Activated naive CD4-positive, alpha-beta T cell treated with anti-CD3 and anti-CD28 coated beads for 36 hours (primary cell): ENCODE measurements at regions not wholly inside any gene's neighbourhood (a gene's known extent, or its start where the extent isn't known, plus 50 kb on each side); places are given as distances from the start of the nearest gene placed in this dataset.
"Not testable (repeated sequence)": the region's sequence is repeated elsewhere in the genome, so short reads cannot be mapped to it uniquely, and the experiment has no call there.

ENCODE experiments used
- CTCF ChIA-PET: fragments of 350-600 bp; sonication (Branson Sonifier 250); formaldehyde crosslinking; loops from one replicate; lab custom pipeline; 2021; ENCODE audit warnings: antibody characterized with exemption; lab: Charles Lee
- DNase-seq: peaks from one replicate; pipeline ENCODE4 v3.0.0-alpha.2; 2020
- H3K27ac Mint-ChIP-seq: one replicate; pipeline ENCODE4 v1.8.0; 2021; ENCODE audit warnings: mild to moderate bottlenecking, mixed read lengths
- H3K27me3 Mint-ChIP-seq: one replicate; pipeline ENCODE4 v1.8.0; 2021; ENCODE audit warnings: low read depth, mixed read lengths
- H3K36me3 Mint-ChIP-seq: one replicate; pipeline ENCODE4 v1.8.0; 2021; ENCODE audit warnings: low read depth, mixed read lengths
- H3K4me1 Mint-ChIP-seq: one replicate; pipeline ENCODE4 v1.8.0; 2021; ENCODE audit warnings: low read depth, mixed read lengths
- H3K4me3 Mint-ChIP-seq: one replicate; pipeline ENCODE4 v1.8.0; 2021; ENCODE audit warnings: mild to moderate bottlenecking, moderate library complexity, mixed read lengths
- H3K9me3 Mint-ChIP-seq: one replicate; pipeline ENCODE4 v1.8.0; 2021; ENCODE audit warnings: mixed read lengths
- intact Hi-C: fragments of 100-400 bp; cut with micrococcal nuclease; formaldehyde crosslinking; loops from one replicate; pipeline ENCODE4 v1.15.1; 2023

DNA sequence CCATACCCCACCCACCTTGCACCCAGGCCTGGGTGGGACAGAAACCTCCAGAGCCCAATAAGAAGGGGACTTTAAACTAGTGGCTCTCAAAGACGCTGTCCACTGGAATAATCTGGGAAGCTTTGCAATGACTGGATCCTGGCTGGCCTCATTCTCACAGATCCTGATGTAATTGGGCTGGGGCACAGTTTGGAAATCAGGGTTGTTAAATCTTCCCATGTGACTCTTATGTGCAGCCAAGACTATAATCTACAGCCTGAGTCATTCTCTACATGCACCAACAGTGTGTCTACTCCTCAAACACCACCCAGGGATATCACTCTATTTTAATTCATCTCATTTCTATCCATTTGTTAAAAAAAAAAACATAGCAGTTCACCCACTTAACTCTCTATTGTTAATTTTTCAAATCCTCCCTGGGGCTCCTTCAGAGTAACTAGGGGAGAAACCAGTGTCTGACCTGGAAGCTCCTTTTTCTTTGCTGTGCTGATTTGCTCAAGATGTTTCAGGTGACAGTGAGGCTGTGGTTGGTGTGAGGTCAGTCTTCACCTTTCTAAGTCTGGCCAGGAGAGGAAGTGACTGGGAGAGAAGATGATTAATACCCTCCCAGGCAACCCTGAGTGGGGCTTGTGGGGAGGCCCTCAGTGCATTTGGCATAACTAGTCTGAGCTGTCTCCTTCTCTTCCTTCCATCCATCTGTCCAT is 211.6 kb upstream of the SFSWAP start:
- H3K27ac Mint-ChIP-seq = no peak overlapping the region
- no peak overlapping the region for H3K4me3 Mint-ChIP-seq
- no peaks in the 10 kb centered on the region for H3K36me3 Mint-ChIP-seq
- H3K27me3 Mint-ChIP-seq = no peaks in the 10 kb centered on the region
- intact Hi-C loops = no loop called here
- no peaks in the 10 kb centered on the region for H3K4me1 Mint-ChIP-seq
- no peak for DNase-seq
- H3K9me3 Mint-ChIP-seq = peaks cover 4% of the 10 kb centered on the region
- CTCF ChIA-PET = interaction anchor here (0.6 kb wide), 1 partner anchor 495 kb away, joined by 3 read pairs; no protein-coding TSS in a partner anchor

DNA sequence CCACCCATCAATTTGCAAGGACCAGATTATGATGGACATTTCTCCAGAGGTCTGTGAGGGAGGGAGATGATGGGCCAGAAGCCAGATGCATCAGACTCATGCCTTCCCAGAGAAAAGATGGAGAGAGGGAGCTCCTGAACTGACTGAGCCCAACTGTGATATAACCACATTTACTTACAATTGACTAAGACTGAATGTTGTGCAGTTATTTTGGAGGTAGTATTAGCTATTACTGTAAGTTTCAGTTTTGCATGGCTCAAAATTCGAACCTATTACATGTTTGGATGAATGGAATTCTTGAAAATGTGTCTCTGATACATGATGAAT is 211.1 kb upstream of the SFSWAP start:
- Mint-ChIP-seq H3K4me1 (no peaks in the 10 kb centered on the region), H3K36me3 (no peaks in the 10 kb centered on the region), H3K27me3 (no peaks in the 10 kb centered on the region), H3K27ac (no peak overlapping the region), H3K4me3 (no peak overlapping the region), H3K9me3 (peaks cover 6% of the 10 kb centered on the region)
- CTCF ChIA-PET = no interaction called here
- intact Hi-C loops = no loop called here
- no peak for DNase-seq

GRCh38 chr12:131500564-131500963 is 210.3 kb upstream of the SFSWAP start:
- Mint-ChIP-seq H3K9me3 (peaks cover 6% of the 10 kb centered on the region), H3K36me3 (no peaks in the 10 kb centered on the region), H3K27me3 (no peaks in the 10 kb centered on the region), H3K4me3 (no peak overlapping the region), H3K27ac (no peak overlapping the region), H3K4me1 (no peaks in the 10 kb centered on the region)
- CTCF ChIA-PET = no interaction called here
- intact Hi-C loops = no loop called here
- DNase-seq = no peak

- intact Hi-C loops = no loop called here
- CTCF ChIA-PET = no interaction called here
- no peaks in the 10 kb centered on the region for H3K27me3 Mint-ChIP-seq
These were observed 205.3 kb upstream of the SFSWAP start for GRCh38 chr12:131505561-131505960.

DNA sequence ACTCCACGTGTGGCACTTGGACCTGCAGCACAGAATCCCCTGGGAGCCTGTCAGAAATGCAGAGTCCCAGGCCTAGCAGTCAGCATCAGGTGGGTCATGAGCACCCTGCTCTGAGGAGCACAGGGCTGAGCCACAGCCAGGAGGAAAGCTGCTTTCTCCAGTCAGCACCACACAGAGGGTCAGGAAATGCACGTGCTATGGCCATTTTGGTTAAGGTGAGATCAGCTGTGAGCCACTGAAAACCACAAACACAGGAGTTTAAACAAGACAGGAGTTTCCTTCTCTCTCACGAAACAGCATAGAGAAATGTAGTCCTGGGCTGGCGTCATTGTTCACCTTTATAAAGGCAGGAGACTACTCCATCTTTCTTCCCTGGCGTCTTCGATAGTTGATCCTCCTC is 204.5 kb upstream of the SFSWAP start:
- intact Hi-C loops = no loop called here
- no peaks in the 10 kb centered on the region for H3K27me3 Mint-ChIP-seq
- no peaks in the 10 kb centered on the region for H3K36me3 Mint-ChIP-seq

More at GRCh38 chr12:131505561-131505960, 205.3 kb upstream of the SFSWAP start:
- no peaks in the 10 kb centered on the region for H3K36me3 Mint-ChIP-seq
- DNase-seq = no peak
- H3K4me1 Mint-ChIP-seq = no peaks in the 10 kb centered on the region
- no peak overlapping the region for H3K4me3 Mint-ChIP-seq
- H3K27ac Mint-ChIP-seq = no peak overlapping the region
- peaks cover 6% of the 10 kb centered on the region for H3K9me3 Mint-ChIP-seq

DNA sequence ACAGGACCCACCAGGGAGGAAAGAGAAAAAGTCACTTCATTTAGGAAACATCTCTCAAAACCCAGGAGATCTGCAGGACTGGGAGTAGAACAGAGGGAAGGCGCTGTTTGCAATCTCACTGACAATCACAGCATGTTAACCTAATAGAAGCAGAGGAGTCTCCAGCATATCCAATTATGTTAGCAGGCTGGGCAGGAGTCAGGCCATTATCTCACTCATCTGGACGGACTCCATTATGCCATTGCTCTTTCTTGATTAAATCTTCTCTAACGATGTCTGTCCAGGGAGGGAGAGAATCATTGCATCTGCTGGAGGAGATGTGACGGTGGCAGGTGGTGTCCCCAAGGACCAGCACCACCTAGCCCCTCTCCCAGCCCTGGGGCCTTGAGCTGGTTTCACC is 203.8 kb upstream of the SFSWAP start:
- no peak for DNase-seq
- H3K36me3 Mint-ChIP-seq = no peaks in the 10 kb centered on the region
- CTCF ChIA-PET = no interaction called here
- peaks cover 6% of the 10 kb centered on the region for H3K9me3 Mint-ChIP-seq
- H3K4me3 Mint-ChIP-seq = no peak overlapping the region
- peaks cover 12% of the 10 kb centered on the region for H3K4me1 Mint-ChIP-seq
- intact Hi-C loops = no loop called here
- H3K27me3 Mint-ChIP-seq = no peaks in the 10 kb centered on the region
- no peak overlapping the region for H3K27ac Mint-ChIP-seq

More for the DNA sequence above, 204.5 kb upstream of the SFSWAP start:
- CTCF ChIA-PET = no interaction called here
- Mint-ChIP-seq H3K4me3 (no peak overlapping the region), H3K9me3 (peaks cover 6% of the 10 kb centered on the region), H3K4me1 (peaks cover 8% of the 10 kb centered on the region), H3K27ac (no peak overlapping the region)
- DNase-seq = no peak

- Mint-ChIP-seq H3K36me3 (no peaks in the 10 kb centered on the region), H3K4me1 (peaks cover 15% of the 10 kb centered on the region), H3K4me3 (no peak overlapping the region), H3K27me3 (no peaks in the 10 kb centered on the region), H3K27ac (no peak overlapping the region), H3K9me3 (peaks cover 6% of the 10 kb centered on the region)
- CTCF ChIA-PET = no interaction called here
- intact Hi-C loops = no loop called here
- no peak for DNase-seq
These were observed 203.0 kb upstream of the SFSWAP start for GRCh38 chr12:131507881-131508280.

DNA sequence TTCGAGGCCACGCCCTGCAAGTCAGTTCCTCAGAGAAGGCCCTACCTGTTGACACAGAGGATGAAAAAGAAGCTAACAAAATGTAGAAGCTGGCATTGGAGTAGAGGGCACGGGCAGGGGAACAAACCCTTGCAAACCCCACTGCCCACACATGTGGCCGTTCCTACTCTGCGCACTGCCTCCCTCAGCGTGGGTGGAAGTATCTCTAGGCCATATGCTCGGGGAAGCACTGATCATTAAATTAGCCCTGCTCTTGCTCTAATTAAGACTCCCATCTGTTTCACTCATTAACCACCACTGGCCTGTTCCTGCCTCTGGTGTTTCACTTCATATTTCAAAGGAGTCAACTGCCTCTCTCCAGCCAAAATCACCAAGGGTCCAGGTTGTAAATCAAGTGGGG is 201.2 kb upstream of the SFSWAP start:
- H3K36me3 Mint-ChIP-seq = no peaks in the 10 kb centered on the region
- no peak overlapping the region for H3K27ac Mint-ChIP-seq
- no peak overlapping the region for H3K4me3 Mint-ChIP-seq
- intact Hi-C loops = no loop called here
- no peaks in the 10 kb centered on the region for H3K27me3 Mint-ChIP-seq
- no peak for DNase-seq
- CTCF ChIA-PET = no interaction called here
- H3K4me1 Mint-ChIP-seq = peaks cover 15% of the 10 kb centered on the region
- H3K9me3 Mint-ChIP-seq = no peaks in the 10 kb centered on the region

DNA sequence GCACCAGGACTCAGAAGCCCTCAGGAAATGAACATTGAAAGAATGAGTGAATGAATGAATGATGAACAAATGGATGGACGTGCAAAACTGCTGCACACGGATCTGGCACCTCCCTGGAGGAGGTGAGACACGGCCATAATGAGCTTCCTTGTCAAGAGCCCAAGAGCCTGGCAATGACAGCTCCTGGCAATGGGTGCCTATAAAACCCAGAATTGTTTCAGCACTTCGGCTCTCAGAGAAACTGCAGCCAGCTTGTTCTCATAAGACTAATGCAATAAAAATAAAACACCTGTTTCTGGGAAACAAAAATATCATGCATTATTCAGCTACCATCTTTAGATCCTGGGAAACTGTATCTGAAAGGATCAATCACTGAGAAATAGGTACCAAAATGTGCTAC is 200.5 kb upstream of the SFSWAP start:
- H3K27ac Mint-ChIP-seq = no peak overlapping the region
- H3K9me3 Mint-ChIP-seq = peaks cover 3% of the 10 kb centered on the region
- CTCF ChIA-PET = no interaction called here
- no peak for DNase-seq
- intact Hi-C loops = no loop called here
- H3K36me3 Mint-ChIP-seq = no peaks in the 10 kb centered on the region
- H3K4me3 Mint-ChIP-seq = no peak overlapping the region
- H3K27me3 Mint-ChIP-seq = no peaks in the 10 kb centered on the region
- H3K4me1 Mint-ChIP-seq = peaks cover 15% of the 10 kb centered on the region

- Mint-ChIP-seq H3K27ac (peak overlapping the region; percentile 42), H3K27me3 (no peaks in the 10 kb centered on the region), H3K9me3 (peaks cover 9% of the 10 kb centered on the region), H3K4me3 (no peak overlapping the region), H3K4me1 (peaks cover 15% of the 10 kb centered on the region), H3K36me3 (peaks cover 3% of the 10 kb centered on the region)
- DNase-seq = peak; percentile 83
- CTCF ChIA-PET = no interaction called here
- intact Hi-C loops = loop anchor here (1.0 kb wide), 1 partner anchor 96 kb away; no protein-coding TSS in a partner anchor
These were observed 199.5 kb upstream of the SFSWAP start for GRCh38 chr12:131511391-131511802.

DNA sequence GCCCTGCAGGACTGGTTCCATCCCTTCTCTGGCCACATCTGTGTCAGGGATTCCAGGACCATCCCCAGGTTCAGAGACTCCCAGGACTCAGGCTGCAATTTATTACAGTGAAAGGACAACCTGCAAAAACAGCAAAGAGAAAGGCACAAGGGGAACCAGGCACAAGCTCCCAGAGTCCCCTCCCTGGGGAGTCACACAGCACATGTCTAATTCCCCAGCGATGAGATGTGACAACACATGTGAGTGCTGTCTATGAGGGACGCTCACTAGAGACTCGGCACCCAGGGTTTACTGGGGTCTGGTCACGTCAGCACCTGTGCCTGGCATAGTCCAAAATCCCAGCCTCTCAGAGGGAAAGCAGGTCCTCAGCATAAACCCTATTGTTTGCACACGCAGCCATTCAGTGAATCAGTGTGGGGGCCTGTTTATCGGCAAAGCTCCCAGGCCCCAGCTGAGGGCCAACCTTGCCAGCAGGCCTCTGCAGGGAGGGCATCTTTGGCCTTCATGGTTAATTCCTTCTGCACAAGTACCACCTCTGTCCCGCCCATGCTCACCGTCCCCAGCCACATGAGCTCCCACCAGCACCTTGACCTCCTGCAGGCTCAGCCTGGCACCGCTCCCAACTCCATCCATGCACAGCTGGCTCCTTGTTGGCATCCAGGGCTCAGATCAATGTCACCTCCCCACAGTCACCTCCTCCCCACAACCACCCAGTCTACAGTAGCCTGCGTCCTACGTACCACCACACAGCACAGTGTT is 198.9 kb upstream of the SFSWAP start:
- Mint-ChIP-seq H3K9me3 (peaks cover 10% of the 10 kb centered on the region), H3K4me1 (peaks cover 15% of the 10 kb centered on the region), H3K27ac (peak overlapping the region; percentile 42), H3K4me3 (no peak overlapping the region), H3K27me3 (no peaks in the 10 kb centered on the region), H3K36me3 (peaks cover 3% of the 10 kb centered on the region)
- CTCF ChIA-PET = no interaction called here
- no peak for DNase-seq
- intact Hi-C loops = loop anchor here (1.0 kb wide), 1 partner anchor 95 kb away; no protein-coding TSS in a partner anchor

DNA sequence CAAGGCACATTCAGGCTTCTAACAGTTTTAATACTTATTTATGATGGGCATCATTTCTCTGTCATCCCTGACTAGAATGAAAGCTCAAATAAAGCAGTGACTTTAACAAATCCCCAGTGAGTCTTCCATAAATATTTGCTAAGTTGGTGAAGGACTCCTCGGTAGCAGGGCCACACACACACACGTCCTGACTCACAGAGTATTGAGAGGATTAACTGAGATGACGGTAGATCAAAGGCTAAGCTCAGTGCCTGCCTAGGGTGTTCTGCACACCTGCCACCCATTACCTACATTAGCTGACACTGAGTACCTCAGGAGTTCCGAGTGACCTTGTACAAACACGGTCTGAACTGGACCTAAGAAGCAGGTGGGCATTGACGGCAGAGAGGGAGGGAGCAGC is 197.3 kb upstream of the SFSWAP start:
- peaks cover 15% of the 10 kb centered on the region for H3K4me1 Mint-ChIP-seq
- H3K9me3 Mint-ChIP-seq = peaks cover 17% of the 10 kb centered on the region
- CTCF ChIA-PET = no interaction called here
- peaks cover 3% of the 10 kb centered on the region for H3K36me3 Mint-ChIP-seq
- DNase-seq = no peak
- H3K27me3 Mint-ChIP-seq = no peaks in the 10 kb centered on the region
- H3K27ac Mint-ChIP-seq = no peak overlapping the region
- intact Hi-C loops = no loop called here
- H3K4me3 Mint-ChIP-seq = no peak overlapping the region

- H3K27ac Mint-ChIP-seq, CTCF ChIA-PET: not testable (repeated sequence)
These were observed 190.3 kb upstream of the SFSWAP start for GRCh38 chr12:131520553-131520952.

More at GRCh38 chr12:131520553-131520952, 190.3 kb upstream of the SFSWAP start:
- H3K27me3 Mint-ChIP-seq, H3K36me3 Mint-ChIP-seq, intact Hi-C loops, H3K4me3 Mint-ChIP-seq, DNase-seq, H3K4me1 Mint-ChIP-seq: not testable (repeated sequence)
- peaks cover 14% of the 10 kb centered on the region for H3K9me3 Mint-ChIP-seq
